Esophagus squamous epithelium (tissue), 5 donors: ENCODE measurements at regions not wholly inside any gene's neighbourhood (a gene's known extent, or its start where the extent isn't known, plus 50 kb on each side); places are given as distances from the start of the nearest gene placed in this dataset.

Experiments
- DNase-seq: peaks from one replicate; lab custom pipeline; 2025; lab: John Stamatoyannopoulos, UW
- H3K27ac ChIP-seq, 4 donors: fragments of 200-600 bp; sonication (generic); one replicate each; pipeline ENCODE4 v1.5.1; 2016 to 2019; ENCODE audit warnings: mild to moderate bottlenecking in 1 of 4
- H3K27me3 ChIP-seq, 4 donors: fragments of 200-600 bp; sonication (generic); 1 replicate in 3 of 4; 2 replicates in 1 of 4; pipeline versions ENCODE4 v1.5.1 to v1.6.0; 2017 to 2021; ENCODE audit warnings: antibody characterized with exemption in 1 of 4
- H3K36me3 ChIP-seq, 3 donors: fragments of 200-600 bp; sonication (generic); one replicate each; pipeline ENCODE4 v1.5.1; 2016 to 2019
- H3K4me1 ChIP-seq, 3 donors: fragments of 200-600 bp; sonication (generic); one replicate each; pipeline ENCODE4 v1.5.1; 2017 to 2019
- H3K4me3 ChIP-seq, 4 donors: fragments of 200-600 bp; sonication (generic); 1 replicate in 3 of 4; 2 replicates in 1 of 4; pipeline ENCODE4 v1.5.1; 2016 to 2019; ENCODE audit warnings: mild to moderate bottlenecking in 2 of 4, moderate library complexity in 1 of 4
- H3K9me3 ChIP-seq, 3 donors: fragments of 200-600 bp; sonication (generic); one replicate each; pipeline ENCODE4 v1.5.1; 2016 to 2019
- CTCF ChIP-seq, 6 experiments: fragments of 450-650 bp in 4 of 6; fragments of 200-600 bp in 2 of 6; sonication (generic) in 2 of 6; IDR thresholded peaks; one replicate each; pipeline ENCODE4 v1.5.1; 2016 to 2019; ENCODE audit warnings: antibody characterized with exemption in 6 of 6, mild to moderate bottlenecking in 4 of 6, moderate library complexity in 4 of 6
- POLR2A ChIP-seq, 4 donors: fragments of 450-650 bp; IDR thresholded peaks; one replicate each; pipeline ENCODE4 v1.6.1; 2017; ENCODE audit warnings: antibody characterized with exemption in 4 of 4, mild to moderate bottlenecking in 4 of 4, moderate library complexity in 3 of 4
- WGBS, 2 donors: methylation state at CpG; one replicate each; pipeline ENCODE4 v1.1.5; 2018; 5-methylcytosine and 5-hydroxymethylcytosine counted together
- intact Hi-C: fragments of 100-400 bp; cut with DNase I; formaldehyde crosslinking; loops from one replicate; pipeline ENCODE4 v1.15.0; 2022
- donor health status: DM: yes; HTN: yes; CAD: no.

GRCh38 chr7:28338041-28338440 is 74.3 kb upstream of the CREB5 start:
- TF ChIP-seq CTCF (IDR thresholded peaks at IDR 0.05), result no peak
- no peak for TF ChIP-seq POLR2A (IDR thresholded peaks at IDR 0.05)
- Histone ChIP-seq H3K4me1 (no peaks in the 10 kb centered on the region), H3K9me3 (peaks cover 0 to 4% (median 0%) of the 10 kb centered on the region in 3 donors), H3K4me3 (no peak overlapping the region), H3K36me3 (no peaks in the 10 kb centered on the region), H3K27me3 (no peaks in the 10 kb centered on the region), H3K27ac (no peak overlapping the region)
- no peak for DNase-seq
- intact Hi-C loops, result no loop called here
- WGBS, 2 donors, result 69 to 77% methylated on average over 3 of the region's 3 CpGs

- DNase-seq, result no peak
- WGBS, 2 donors, result 100% methylated on average over 1 of the region's 1 CpG
- intact Hi-C loops, result no loop called here
Observed at GRCh38 chr7:28343462-28343861, 68.9 kb upstream of the CREB5 start.

GRCh38 chr7:28346256-28346655 is 66.1 kb upstream of the CREB5 start:
- H3K36me3 ChIP-seq, result no peaks in the 10 kb centered on the region
- H3K4me1 ChIP-seq, result peaks cover 0 to 26% (median 4%) of the 10 kb centered on the region in 3 donors
- no peak for TF ChIP-seq POLR2A (IDR thresholded peaks at IDR 0.05)
- TF ChIP-seq CTCF (IDR thresholded peaks at IDR 0.05), result no peak
- H3K4me3 ChIP-seq, result no peak overlapping the region
- DNase-seq, result no peak
- no peaks in the 10 kb centered on the region for H3K27me3 ChIP-seq
- intact Hi-C loops, result no loop called here
- peak overlapping the region in 2 of 4 donors; percentile 31 to 59 for H3K27ac ChIP-seq
- H3K9me3 ChIP-seq, result no peaks in the 10 kb centered on the region
- 40 to 42% methylated on average over 1 of the region's 1 CpG for WGBS, 2 donors

More at GRCh38 chr7:28343462-28343861, 68.9 kb upstream of the CREB5 start:
- H3K27ac ChIP-seq, result no peak overlapping the region
- no peaks in the 10 kb centered on the region for H3K27me3 ChIP-seq
- H3K36me3 ChIP-seq, result no peaks in the 10 kb centered on the region
- no peaks in the 10 kb centered on the region for H3K9me3 ChIP-seq
- peaks cover 0 to 21% (median 4%) of the 10 kb centered on the region in 3 donors for H3K4me1 ChIP-seq
- no peak for TF ChIP-seq POLR2A (IDR thresholded peaks at IDR 0.05)
- H3K4me3 ChIP-seq, result no peak overlapping the region

- Histone ChIP-seq H3K36me3 (no peaks in the 10 kb centered on the region), H3K9me3 (no peaks in the 10 kb centered on the region), H3K4me1 (peaks cover 0 to 26% (median 4%) of the 10 kb centered on the region in 3 donors), H3K27ac (peak overlapping the region in 2 of 4 donors; percentile 31 to 59), H3K27me3 (no peaks in the 10 kb centered on the region), H3K4me3 (no peak overlapping the region)
- WGBS, 2 donors, result 42 to 51% methylated on average over 3 of the region's 3 CpGs
- DNase-seq, result no peak
- intact Hi-C loops, result no loop called here
- TF ChIP-seq POLR2A (IDR thresholded peaks at IDR 0.05) (no peak), CTCF (IDR thresholded peaks at IDR 0.05) (no peak)
Observed at GRCh38 chr7:28346676-28347363, 65.5 kb upstream of the CREB5 start.

GRCh38 chr7:28347475-28348318 is 64.6 kb upstream of the CREB5 start:
- Histone ChIP-seq H3K27ac (peak overlapping the region in 3 of 4 donors; percentile 13 to 70 (median 51)), H3K9me3 (no peaks in the 10 kb centered on the region), H3K27me3 (no peaks in the 10 kb centered on the region), H3K36me3 (no peaks in the 10 kb centered on the region), H3K4me3 (no peak overlapping the region), H3K4me1 (peaks cover 0 to 26% (median 4%) of the 10 kb centered on the region in 3 donors)
- intact Hi-C loops, result no loop called here
- DNase-seq, result no peak
- TF ChIP-seq CTCF (IDR thresholded peaks at IDR 0.05) (no peak), POLR2A (IDR thresholded peaks at IDR 0.05) (no peak)
- 49 to 60% methylated on average over 11 to 12 of the region's 12 CpGs for WGBS, 2 donors
